Kidney (tissue), 13 donors: ENCODE measurements at regions not wholly inside any gene's neighbourhood (a gene's known extent, or its start where the extent isn't known, plus 50 kb on each side); places are given as distances from the start of the nearest gene placed in this dataset.

Experiments
- DNase-seq, 5 donors: peaks; one replicate each; pipeline ENCODE4 v3.0.0-alpha.2; 2013 to 2020
- FAIRE-seq: peaks from 2 replicates; lab custom pipeline; 2012; peaks lifted over from hg19 to GRCh38; lab: Jason Lieb, UNC
- H3K27ac ChIP-seq, 2 donors: one replicate each; pipeline ENCODE4 v1.7.0; 2013; ENCODE audit warnings: low read depth in 2 of 2, low read length in 2 of 2, inconsistent platforms in 1 of 2
- H3K27me3 ChIP-seq: one replicate; pipeline ENCODE4 v1.7.1; 2013; ENCODE audit warnings: low read length, inconsistent platforms; ENCODE audit not compliant: control insufficient read depth, insufficient read depth
- H3K36me3 ChIP-seq, 3 donors: one replicate each; pipeline versions ENCODE4 v1.7.0 to v1.7.1; 2013; ENCODE audit warnings: low read length in 3 of 3, control low read depth in 1 of 3, inconsistent platforms in 1 of 3; ENCODE audit not compliant: insufficient read depth in 3 of 3, control insufficient read depth in 2 of 3
- H3K4me1 ChIP-seq, 3 donors: one replicate each; pipeline versions ENCODE4 v1.7.0 to v1.7.1; 2013; ENCODE audit warnings: low read length in 3 of 3, inconsistent platforms in 1 of 3, low read depth in 1 of 3; ENCODE audit not compliant: control insufficient read depth in 2 of 3, insufficient read depth in 2 of 3
- H3K4me3 ChIP-seq, 3 donors: one replicate each; pipeline versions ENCODE4 v1.7.0 to v1.8.1; 2013; ENCODE audit warnings: low read length in 3 of 3, control low read depth in 1 of 3, inconsistent platforms in 1 of 3
- H3K9ac ChIP-seq, 3 donors: one replicate each; pipeline versions ENCODE4 v1.7.0 to v1.7.1; 2013; ENCODE audit warnings: low read length in 3 of 3, control low read depth in 1 of 3, inconsistent platforms in 1 of 3
- H3K9me3 ChIP-seq, 3 donors: one replicate each; pipeline versions ENCODE4 v1.7.0 to v1.7.1; 2013; ENCODE audit warnings: low read length in 3 of 3, control low read depth in 1 of 3, inconsistent platforms in 1 of 3; ENCODE audit not compliant: control insufficient read depth in 2 of 3, insufficient read depth in 1 of 3
- CTCF ChIP-seq: IDR thresholded peaks from 3 replicates; pipeline ENCODE4 v1.5.1; 2012; ENCODE audit warnings: mild to moderate bottlenecking, moderate library complexity, borderline replicate concordance; ENCODE audit not compliant: insufficient read depth; ENCODE audit errors: extremely low read depth
- intact Hi-C: fragments of 100-400 bp; cut with DNase I; formaldehyde crosslinking; loops from one replicate; pipeline ENCODE4 v1.11.1; 2022
- donor health status: control.
- donor health status: control.
- donor health status: control.
- donor health status: control.
- donor health status: control.
- donor health status: DM: yes; HTN: yes; CAD: no.
- donor health status: Normal renal cell carcinoma (clear cell type).

GRCh38 chr7:9939176-9939575 is 1034.5 kb upstream of the PHF14 start:
- FAIRE-seq (no peak), DNase-seq (no peak)
- Histone ChIP-seq H3K4me1 (no peaks in the 10 kb centered on the region), H3K27ac (no peak overlapping the region), H3K4me3 (no peak overlapping the region), H3K9me3 (no peaks in the 10 kb centered on the region), H3K9ac (no peak overlapping the region), H3K36me3 (no peaks in the 10 kb centered on the region), H3K27me3 (no peaks in the 10 kb centered on the region)
- TF ChIP-seq CTCF: no peak
- intact Hi-C loops: no loop called here

- H3K9ac ChIP-seq: no peak overlapping the region
- H3K4me3 ChIP-seq: no peak overlapping the region
- H3K9me3 ChIP-seq: no peaks in the 10 kb centered on the region
- TF ChIP-seq CTCF: no peak
- DNase-seq (no peak), FAIRE-seq (no peak)
- intact Hi-C loops: no loop called here
- H3K4me1 ChIP-seq: no peaks in the 10 kb centered on the region
- H3K36me3 ChIP-seq: no peaks in the 10 kb centered on the region
- H3K27ac ChIP-seq: no peak overlapping the region
- no peaks in the 10 kb centered on the region for H3K27me3 ChIP-seq
Observed at GRCh38 chr7:9945131-9945530, 1028.5 kb upstream of the PHF14 start.

- intact Hi-C loops: no loop called here
- no peak overlapping the region for H3K9ac ChIP-seq
- no peak for DNase-seq
- no peaks in the 10 kb centered on the region for H3K4me1 ChIP-seq
- no peak overlapping the region for H3K4me3 ChIP-seq
- H3K27me3 ChIP-seq: no peaks in the 10 kb centered on the region
- no peak for FAIRE-seq
- no peaks in the 10 kb centered on the region for H3K36me3 ChIP-seq
- TF ChIP-seq CTCF: no peak
- H3K27ac ChIP-seq: no peak overlapping the region
- H3K9me3 ChIP-seq: no peaks in the 10 kb centered on the region
Observed at GRCh38 chr7:9945857-9946256, 1027.8 kb upstream of the PHF14 start.

GRCh38 chr7:9955138-9955537 is 1018.5 kb upstream of the PHF14 start:
- Histone ChIP-seq H3K9me3 (peaks cover 0 to 7% (median 0%) of the 10 kb centered on the region in 3 donors), H3K36me3 (no peaks in the 10 kb centered on the region), H3K27me3 (no peaks in the 10 kb centered on the region), H3K9ac (no peak overlapping the region), H3K27ac (no peak overlapping the region), H3K4me1 (no peaks in the 10 kb centered on the region), H3K4me3 (no peak overlapping the region)
- intact Hi-C loops: no loop called here
- no peak for TF ChIP-seq CTCF
- DNase-seq (no peak), FAIRE-seq (no peak)
